H1 (cell line): ENCODE measurements at regions not wholly inside any gene's neighbourhood (a gene's known extent, or its start where the extent isn't known, plus 50 kb on each side); places are given as distances from the start of the nearest gene placed in this dataset.

Experiments used
- E2F6 ChIP-seq: IDR thresholded peaks from 2 replicates; pipeline ENCODE4 v1.6.1; 2012; ENCODE audit warnings: inconsistent platforms
- GABPA ChIP-seq: IDR thresholded peaks from 2 replicates; pipeline ENCODE4 v1.6.1; 2011; ENCODE audit warnings: mild to moderate bottlenecking, low read length, moderate library complexity, borderline replicate concordance; ENCODE audit not compliant: insufficient read depth
- JUN ChIP-seq: IDR thresholded peaks from 2 replicates; pipeline ENCODE4 v1.6.1; 2011; ENCODE audit warnings: low read depth, mild to moderate bottlenecking, improper control_type of control experiment, low read length
- JUND ChIP-seq: IDR thresholded peaks from 2 replicates; pipeline ENCODE4 v1.6.1; 2011; ENCODE audit warnings: mild to moderate bottlenecking, improper control_type of control experiment, low read length
- MAX ChIP-seq: IDR thresholded peaks from 2 replicates; pipeline ENCODE4 v1.6.1; 2012; ENCODE audit warnings: inconsistent platforms
- TAF7 ChIP-seq: optimal IDR thresholded peaks from 2 replicates; pipeline ENCODE3; 2011; ENCODE audit warnings: low read depth, mild to moderate bottlenecking, inconsistent platforms, low read length, moderate library complexity, borderline replicate concordance

- TF ChIP-seq TAF7 (no peak), E2F6 (no peak), MAX (no peak), JUN (no peak), GABPA (no peak), JUND (no peak)
- TF ChIP-seq, all 59 proteins: peak for 0
Measured at GRCh38 chr16:87027056-87027616, 290.1 kb downstream of the C16orf95 start (continued).
